ENCODE measurements at regions not wholly inside any gene's neighbourhood (a gene's known extent, or its start where the extent isn't known, plus 50 kb on each side); places are given as distances from the start of the nearest gene placed in this dataset.

- no peak overlapping the region for H2BK120ac ChIP-seq (ENCODE audit: insufficient read depth, low read length, poor library complexity)
- WGBS (ENCODE audit: extremely low coverage, insufficient coverage, insufficient read length): no CpG with 5 or more reads among the region's 5 CpGs
Measured at GRCh38 chr9:90029996-90030395, 425.2 kb downstream of the GADD45G start.

GRCh38 chr9:90032296-90033027 is 427.6 kb downstream of the GADD45G start:
- Histone ChIP-seq H3K23ac (ENCODE audit: low read length) (no peak overlapping the region), H3K27ac (ENCODE audit: low read depth, low read length) (no peak overlapping the region), H4K91ac (ENCODE audit: low read depth, low read length) (no peak overlapping the region), H2BK12ac (ENCODE audit: low read length) (no peak overlapping the region), H3K14ac (ENCODE audit: low read length) (no peak overlapping the region), H4K8ac (ENCODE audit: low read depth, low read length) (no peak overlapping the region), H3K36me3 (ENCODE audit: control insufficient read depth in 1 of 2, insufficient read depth in 2 of 2, low read length in 2 of 2) (no peaks in the 10 kb centered on the region), H2AK5ac (ENCODE audit: low read length) (no peak overlapping the region), H3K4me2 (ENCODE audit: low read length) (no peak overlapping the region), H3K9ac (ENCODE audit: low read length) (peak overlapping the region; percentile 12), H3K79me2 (ENCODE audit: control insufficient read depth, insufficient read depth, low read length, poor library complexity) (no peaks in the 10 kb centered on the region), H3K79me1 (ENCODE audit: low read length) (no peaks in the 10 kb centered on the region), H3K27me3 (ENCODE audit: insufficient read depth, low read length) (no peaks in the 10 kb centered on the region), H3K18ac (ENCODE audit: low read length) (no peak overlapping the region), H4K12ac (ENCODE audit: low read depth, low read length) (no peak overlapping the region), H3K9me3 (ENCODE audit: insufficient read depth, low read depth, low read length) (no peaks in the 10 kb centered on the region), H3K4me3 (ENCODE audit: low read depth, low read length) (no peak overlapping the region), H2BK120ac (ENCODE audit: insufficient read depth, low read length, poor library complexity) (no peak overlapping the region), H3K4ac (ENCODE audit: low read depth, low read length) (no peak overlapping the region), H2BK5ac (ENCODE audit: low read depth, low read length, poor library complexity) (no peak overlapping the region), H3K4me1 (ENCODE audit: control insufficient read depth in 1 of 2, insufficient read depth in 2 of 2, low read length in 2 of 2) (no peaks in the 10 kb centered on the region), H2AFZ (ENCODE audit: insufficient read depth, low read length, poor library complexity) (no peak overlapping the region)
- DNase-seq: no peak
- no CpG with 5 or more reads among the region's 9 CpGs for WGBS (ENCODE audit: extremely low coverage, insufficient coverage, insufficient read length)

More at GRCh38 chr9:90029996-90030395, 425.2 kb downstream of the GADD45G start:
- Histone ChIP-seq H3K27ac (ENCODE audit: low read depth, low read length) (no peak overlapping the region), H3K4me2 (ENCODE audit: low read length) (no peak overlapping the region), H3K18ac (ENCODE audit: low read length) (no peak overlapping the region), H3K23ac (ENCODE audit: low read length) (no peak overlapping the region), H2AFZ (ENCODE audit: insufficient read depth, low read length, poor library complexity) (no peak overlapping the region), H3K79me2 (ENCODE audit: control insufficient read depth, insufficient read depth, low read length, poor library complexity) (no peaks in the 10 kb centered on the region), H2BK5ac (ENCODE audit: low read depth, low read length, poor library complexity) (no peak overlapping the region), H2AK5ac (ENCODE audit: low read length) (no peak overlapping the region), H3K14ac (ENCODE audit: low read length) (no peak overlapping the region), H4K12ac (ENCODE audit: low read depth, low read length) (no peak overlapping the region), H4K8ac (ENCODE audit: low read depth, low read length) (no peak overlapping the region), H3K9me3 (ENCODE audit: insufficient read depth, low read depth, low read length) (no peaks in the 10 kb centered on the region), H3K9ac (ENCODE audit: low read length) (no peak overlapping the region), H3K4me3 (ENCODE audit: low read depth, low read length) (no peak overlapping the region), H3K4me1 (ENCODE audit: control insufficient read depth in 1 of 2, insufficient read depth in 2 of 2, low read length in 2 of 2) (peaks cover 4 to 5% of the 10 kb centered on the region in 2 experiments), H3K4ac (ENCODE audit: low read depth, low read length) (no peak overlapping the region), H3K79me1 (ENCODE audit: low read length) (no peaks in the 10 kb centered on the region), H4K91ac (ENCODE audit: low read depth, low read length) (no peak overlapping the region), H3K36me3 (ENCODE audit: control insufficient read depth in 1 of 2, insufficient read depth in 2 of 2, low read length in 2 of 2) (no peaks in the 10 kb centered on the region), H3K27me3 (ENCODE audit: insufficient read depth, low read length) (no peaks in the 10 kb centered on the region), H2BK12ac (ENCODE audit: low read length) (no peak overlapping the region)
- DNase-seq: no peak

- no peaks in the 10 kb centered on the region for H3K4me1 ChIP-seq (ENCODE audit: control insufficient read depth in 1 of 2, insufficient read depth in 2 of 2, low read length in 2 of 2)
- no peak overlapping the region for H3K18ac ChIP-seq (ENCODE audit: low read length)
- no peak overlapping the region for H3K4me3 ChIP-seq (ENCODE audit: low read depth, low read length)
- H3K4me2 ChIP-seq (ENCODE audit: low read length): no peak overlapping the region
- H3K23ac ChIP-seq (ENCODE audit: low read length): no peak overlapping the region
- no peaks in the 10 kb centered on the region for H3K79me2 ChIP-seq (ENCODE audit: control insufficient read depth, insufficient read depth, low read length, poor library complexity)
- H2AFZ ChIP-seq (ENCODE audit: insufficient read depth, low read length, poor library complexity): no peak overlapping the region
- H4K12ac ChIP-seq (ENCODE audit: low read depth, low read length): no peak overlapping the region
- H2BK5ac ChIP-seq (ENCODE audit: low read depth, low read length, poor library complexity): no peak overlapping the region
- no peak overlapping the region for H3K4ac ChIP-seq (ENCODE audit: low read depth, low read length)
- no peak overlapping the region for H4K8ac ChIP-seq (ENCODE audit: low read depth, low read length)
- no peaks in the 10 kb centered on the region for H3K9me3 ChIP-seq (ENCODE audit: insufficient read depth, low read depth, low read length)
- no peak for DNase-seq
- H3K36me3 ChIP-seq (ENCODE audit: control insufficient read depth in 1 of 2, insufficient read depth in 2 of 2, low read length in 2 of 2): no peaks in the 10 kb centered on the region
- no peaks in the 10 kb centered on the region for H3K27me3 ChIP-seq (ENCODE audit: insufficient read depth, low read length)
- no peak overlapping the region for H3K9ac ChIP-seq (ENCODE audit: low read length)
- H3K14ac ChIP-seq (ENCODE audit: low read length): no peak overlapping the region
- H2BK120ac ChIP-seq (ENCODE audit: insufficient read depth, low read length, poor library complexity): no peak overlapping the region
- no peaks in the 10 kb centered on the region for H3K79me1 ChIP-seq (ENCODE audit: low read length)
- WGBS (ENCODE audit: extremely low coverage, insufficient coverage, insufficient read length): no CpG with 5 or more reads among the region's 7 CpGs
- no peak overlapping the region for H2BK12ac ChIP-seq (ENCODE audit: low read length)
- no peak overlapping the region for H4K91ac ChIP-seq (ENCODE audit: low read depth, low read length)
- H2AK5ac ChIP-seq (ENCODE audit: low read length): no peak overlapping the region
- no peak overlapping the region for H3K27ac ChIP-seq (ENCODE audit: low read depth, low read length)
Measured at GRCh38 chr9:90033028-90033650, 428.3 kb downstream of the GADD45G start.

GRCh38 chr9:90034071-90034470 is 429.3 kb downstream of the GADD45G start:
- Histone ChIP-seq H3K79me2 (ENCODE audit: control insufficient read depth, insufficient read depth, low read length, poor library complexity) (no peaks in the 10 kb centered on the region), H3K4ac (ENCODE audit: low read depth, low read length) (no peak overlapping the region), H3K9ac (ENCODE audit: low read length) (no peak overlapping the region), H4K12ac (ENCODE audit: low read depth, low read length) (no peak overlapping the region), H2BK5ac (ENCODE audit: low read depth, low read length, poor library complexity) (no peak overlapping the region), H3K79me1 (ENCODE audit: low read length) (no peaks in the 10 kb centered on the region), H3K27me3 (ENCODE audit: insufficient read depth, low read length) (no peaks in the 10 kb centered on the region), H4K8ac (ENCODE audit: low read depth, low read length) (no peak overlapping the region), H3K18ac (ENCODE audit: low read length) (no peak overlapping the region), H3K23ac (ENCODE audit: low read length) (no peak overlapping the region), H4K91ac (ENCODE audit: low read depth, low read length) (no peak overlapping the region), H2AFZ (ENCODE audit: insufficient read depth, low read length, poor library complexity) (no peak overlapping the region), H3K9me3 (ENCODE audit: insufficient read depth, low read depth, low read length) (no peaks in the 10 kb centered on the region), H2BK12ac (ENCODE audit: low read length) (no peak overlapping the region), H3K4me1 (ENCODE audit: control insufficient read depth in 1 of 2, insufficient read depth in 2 of 2, low read length in 2 of 2) (no peaks in the 10 kb centered on the region), H2AK5ac (ENCODE audit: low read length) (no peak overlapping the region), H3K27ac (ENCODE audit: low read depth, low read length) (no peak overlapping the region), H3K36me3 (ENCODE audit: control insufficient read depth in 1 of 2, insufficient read depth in 2 of 2, low read length in 2 of 2) (no peaks in the 10 kb centered on the region), H3K4me3 (ENCODE audit: low read depth, low read length) (no peak overlapping the region), H2BK120ac (ENCODE audit: insufficient read depth, low read length, poor library complexity) (no peak overlapping the region), H3K14ac (ENCODE audit: low read length) (no peak overlapping the region), H3K4me2 (ENCODE audit: low read length) (no peak overlapping the region)
- DNase-seq: peak in 1 of 2 donors; percentile 24
- no CpG with 5 or more reads among the region's 5 CpGs for WGBS (ENCODE audit: extremely low coverage, insufficient coverage, insufficient read length)
